Activated CD4-positive, alpha-beta T cell treated with anti-CD3 and anti-CD28 coated beads, Interleukin-2, amount 10 ng/mL, durations not matched to agents 24 days and 14 days (primary cell): ENCODE measurements at regions not wholly inside any gene's neighbourhood (a gene's known extent, or its start where the extent isn't known, plus 50 kb on each side); places are given as distances from the start of the nearest gene placed in this dataset.

Source experiments
- DNase-seq: peaks from one replicate; pipeline ENCODE4 v3.0.0; 2022
- H3K27ac Mint-ChIP-seq: one replicate; pipeline ENCODE4 v1.8.0; 2022; ENCODE audit warnings: mild to moderate bottlenecking, mixed read lengths
- H3K27me3 Mint-ChIP-seq: one replicate; pipeline ENCODE4 v1.8.0; 2022; ENCODE audit warnings: mixed read lengths
- H3K36me3 Mint-ChIP-seq: one replicate; pipeline ENCODE4 v1.8.0; 2022; ENCODE audit warnings: low read depth, mild to moderate bottlenecking, mixed read lengths
- H3K4me1 Mint-ChIP-seq: one replicate; pipeline ENCODE4 v1.8.0; 2021; ENCODE audit warnings: mixed read lengths
- H3K4me3 Mint-ChIP-seq: one replicate; pipeline ENCODE4 v1.8.0; 2022; ENCODE audit warnings: mild to moderate bottlenecking, moderate library complexity, mixed read lengths
- H3K9me3 Mint-ChIP-seq: one replicate; pipeline ENCODE4 v1.8.0; 2021; ENCODE audit warnings: mixed read lengths
- intact Hi-C: fragments of 100-400 bp; cut with micrococcal nuclease; formaldehyde crosslinking; loops from one replicate; pipeline ENCODE4 v1.15.1; 2023

DNA sequence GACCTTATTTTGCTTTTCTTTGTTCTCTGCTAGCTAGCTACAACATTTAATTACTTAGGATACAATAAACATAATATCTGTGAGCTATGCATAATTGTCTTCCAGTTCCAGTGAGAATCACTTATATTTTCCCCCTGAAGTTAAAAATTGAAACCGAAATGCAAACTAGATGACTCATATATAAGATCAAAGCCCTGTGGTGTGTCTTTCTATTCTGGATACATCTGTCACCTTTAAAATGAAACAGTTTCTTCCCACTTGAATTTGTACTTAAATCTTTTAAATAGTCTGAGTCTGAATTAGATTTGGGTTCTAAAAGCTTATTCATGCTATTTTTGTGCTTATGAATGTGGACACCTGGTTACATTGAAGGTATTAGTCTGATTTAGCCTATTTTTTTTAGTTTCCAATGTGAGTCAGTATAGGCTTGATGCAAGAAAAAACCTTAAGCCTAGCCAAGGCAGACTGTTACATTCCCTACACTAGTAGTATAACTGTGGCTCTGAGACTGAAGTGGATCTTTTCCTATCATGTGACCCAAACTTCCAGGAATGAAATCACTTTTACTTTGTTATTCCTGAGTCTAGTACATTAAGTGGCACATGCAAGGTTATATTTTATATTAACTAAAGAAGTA is 703.5 kb upstream of the RGMB start:
- Mint-ChIP-seq H3K27ac (no peak overlapping the region), H3K4me3 (no peak overlapping the region), H3K9me3 (no peaks in the 10 kb centered on the region), H3K36me3 (no peaks in the 10 kb centered on the region), H3K4me1 (peaks cover 4% of the 10 kb centered on the region), H3K27me3 (peaks cover 8% of the 10 kb centered on the region)
- no peak for DNase-seq
- intact Hi-C loops, result no loop called here

DNA sequence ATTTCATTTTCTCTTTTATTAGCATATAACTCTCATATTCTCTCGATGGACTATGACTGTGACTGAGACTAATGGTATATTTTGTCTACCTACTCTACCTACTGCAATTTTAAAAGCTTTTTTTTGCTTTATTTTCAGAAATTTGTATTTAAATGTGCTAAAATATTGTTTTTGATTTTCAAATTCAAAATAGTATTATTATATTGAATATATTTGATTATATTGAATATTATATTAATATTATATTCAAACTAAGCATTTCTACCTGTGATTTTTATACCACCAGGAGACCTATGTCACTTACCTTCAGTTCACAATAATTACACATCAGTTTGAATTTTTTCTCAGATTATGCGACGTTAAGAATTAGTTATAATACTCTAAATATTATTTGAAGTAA is 700.5 kb upstream of the RGMB start:
- intact Hi-C loops, result no loop called here
- H3K4me1 Mint-ChIP-seq, result peaks cover 4% of the 10 kb centered on the region
- no peaks in the 10 kb centered on the region for H3K9me3 Mint-ChIP-seq
- peaks cover 8% of the 10 kb centered on the region for H3K27me3 Mint-ChIP-seq
- H3K4me3 Mint-ChIP-seq, result no peak overlapping the region
- no peak for DNase-seq
- no peak overlapping the region for H3K27ac Mint-ChIP-seq
- no peaks in the 10 kb centered on the region for H3K36me3 Mint-ChIP-seq

DNA sequence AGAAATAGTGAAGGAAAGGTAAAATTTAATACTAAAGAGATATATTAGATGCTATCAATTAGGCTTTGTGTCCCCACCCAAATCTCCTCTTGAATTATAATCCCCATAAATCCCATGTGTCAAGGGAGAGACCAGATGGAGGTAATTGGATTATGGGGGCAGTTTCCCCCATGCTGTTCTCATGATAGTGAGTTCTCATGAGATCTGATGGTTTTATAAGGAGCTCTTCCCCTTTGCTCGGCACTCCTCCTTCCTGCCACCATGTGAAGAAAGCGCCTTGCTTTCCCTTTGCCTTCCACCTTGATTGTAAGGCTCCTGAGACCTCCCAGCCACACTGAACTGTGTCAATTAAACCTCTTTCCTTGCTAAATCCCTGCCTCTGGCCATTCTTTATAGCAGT is 697.0 kb upstream of the RGMB start:
- no peak for DNase-seq
- Mint-ChIP-seq H3K4me3 (no peak overlapping the region), H3K36me3 (no peaks in the 10 kb centered on the region), H3K9me3 (no peaks in the 10 kb centered on the region), H3K4me1 (no peaks in the 10 kb centered on the region), H3K27me3 (no peaks in the 10 kb centered on the region), H3K27ac (no peak overlapping the region)
- intact Hi-C loops, result no loop called here

DNA sequence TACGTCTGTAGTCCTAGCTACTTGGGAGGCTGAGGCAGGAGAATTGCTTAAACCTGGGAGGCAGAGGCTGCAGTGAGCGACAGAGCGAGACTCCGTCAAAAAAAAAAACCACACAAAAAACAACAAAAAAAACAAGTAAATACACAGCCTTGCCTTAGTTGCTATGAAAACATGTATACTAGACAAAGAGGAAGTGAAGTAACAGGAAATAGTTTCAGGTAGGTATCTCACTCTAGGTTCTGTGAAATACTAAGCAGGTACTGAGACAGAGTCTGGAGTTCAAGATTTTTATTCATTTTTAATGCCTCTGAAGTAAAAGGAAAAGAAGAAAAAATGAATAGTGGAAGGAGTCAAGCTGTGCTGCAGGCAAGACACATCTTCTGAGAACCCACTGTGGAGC is 687.9 kb upstream of the RGMB start:
- Mint-ChIP-seq H3K9me3 (no peaks in the 10 kb centered on the region), H3K4me1 (no peaks in the 10 kb centered on the region), H3K36me3 (no peaks in the 10 kb centered on the region), H3K4me3 (no peak overlapping the region), H3K27me3 (no peaks in the 10 kb centered on the region), H3K27ac (no peak overlapping the region)
- intact Hi-C loops, result no loop called here
- DNase-seq, result no peak

DNA sequence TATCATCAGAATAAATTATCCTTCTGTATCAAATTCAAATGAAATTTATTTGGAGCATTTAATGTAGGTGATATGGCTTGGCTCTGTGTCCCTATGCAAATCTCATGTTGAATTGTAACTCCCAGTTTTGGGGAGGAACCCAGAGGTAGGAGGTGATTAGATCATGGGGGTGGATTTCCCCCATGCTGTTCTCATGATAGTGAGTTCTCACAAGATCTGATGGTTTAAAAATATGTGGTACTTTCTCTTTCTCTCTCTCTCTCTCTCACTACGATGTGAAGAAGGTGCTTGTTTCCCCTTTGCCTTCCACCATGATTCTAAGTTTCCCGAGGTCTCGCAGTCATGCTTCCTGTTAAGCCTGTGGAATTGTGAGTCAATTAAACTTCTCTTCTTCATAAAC is 678.4 kb upstream of the RGMB start:
- intact Hi-C loops, result no loop called here
- no peaks in the 10 kb centered on the region for H3K4me1 Mint-ChIP-seq

DNA sequence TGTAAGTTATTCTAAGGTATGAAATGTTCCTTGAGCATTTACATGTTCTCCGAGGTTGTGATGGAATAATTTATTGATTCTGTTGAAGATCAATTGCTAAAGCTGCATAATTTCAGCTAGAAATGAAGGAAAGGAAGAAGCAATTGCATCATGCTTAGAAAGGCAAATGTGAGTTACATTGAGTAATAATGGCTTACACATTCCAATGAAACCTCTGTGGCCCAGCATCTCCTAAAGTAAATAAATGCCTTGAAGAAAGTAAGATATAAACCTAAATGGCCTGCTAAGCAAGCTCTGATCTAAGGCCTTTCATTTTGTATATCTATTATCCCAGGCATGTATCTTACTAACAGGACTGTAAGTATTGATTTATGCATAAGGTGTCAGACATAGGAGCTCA is 677.3 kb upstream of the RGMB start:
- no peak for DNase-seq
- Mint-ChIP-seq H3K27me3 (no peaks in the 10 kb centered on the region), H3K9me3 (no peaks in the 10 kb centered on the region), H3K36me3 (no peaks in the 10 kb centered on the region), H3K4me1 (no peaks in the 10 kb centered on the region), H3K4me3 (no peak overlapping the region), H3K27ac (no peak overlapping the region)
- intact Hi-C loops, result no loop called here

More for the DNA sequence above, 678.4 kb upstream of the RGMB start:
- Mint-ChIP-seq H3K4me3 (no peak overlapping the region), H3K36me3 (no peaks in the 10 kb centered on the region), H3K27ac (no peak overlapping the region), H3K27me3 (no peaks in the 10 kb centered on the region), H3K9me3 (no peaks in the 10 kb centered on the region)
- no peak for DNase-seq

DNA sequence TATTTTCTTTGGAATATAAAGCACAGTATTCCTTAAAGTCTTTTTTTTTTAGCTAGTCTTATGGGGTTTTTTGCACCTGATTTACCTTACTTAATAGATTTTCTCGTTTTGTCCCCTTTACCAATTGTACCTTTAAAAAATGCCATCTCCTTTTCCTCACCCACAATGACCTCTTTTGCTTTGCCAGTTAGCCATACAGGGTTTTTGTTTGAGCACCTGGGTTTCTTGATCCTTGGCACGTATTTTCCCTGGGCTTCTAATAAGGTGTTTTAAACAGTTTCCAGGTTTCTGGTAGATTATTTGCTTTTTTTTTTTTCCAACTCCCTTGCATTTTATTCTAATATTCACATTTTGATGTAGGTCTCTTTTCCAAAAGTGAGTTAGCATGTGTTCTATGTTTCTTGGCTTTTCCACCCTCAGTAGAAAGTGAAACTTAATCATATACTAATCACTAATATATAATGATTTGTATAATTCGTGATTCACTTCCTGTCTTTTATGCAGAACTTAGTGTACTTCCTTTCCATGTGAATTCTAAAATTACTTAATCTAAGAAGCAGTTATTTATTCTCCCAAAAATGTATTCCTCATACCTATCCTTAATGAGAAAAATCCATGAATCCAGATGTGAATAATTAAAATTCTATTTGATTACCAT is 673.9 kb upstream of the RGMB start:
- Mint-ChIP-seq H3K4me1 (no peaks in the 10 kb centered on the region), H3K27ac (no peak overlapping the region)

DNA sequence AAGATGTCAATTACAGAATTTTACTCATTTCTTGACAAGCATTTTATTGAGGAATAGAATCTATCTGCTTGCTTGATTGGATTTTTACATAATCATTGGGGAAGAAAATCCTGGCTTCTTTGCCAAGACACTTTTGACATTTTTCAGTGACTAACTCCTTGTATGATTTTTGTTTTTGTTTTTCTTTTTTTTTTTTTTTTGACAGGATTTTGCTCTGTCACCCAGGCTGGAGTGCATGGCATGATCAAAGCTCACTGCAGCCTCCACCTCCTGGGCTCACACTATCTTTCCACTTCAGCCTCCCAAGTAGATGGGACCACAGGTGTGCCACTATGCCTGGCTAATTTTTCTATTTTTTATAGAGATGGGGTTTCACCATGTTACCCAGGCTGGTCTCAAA is 672.3 kb upstream of the RGMB start:
- no peaks in the 10 kb centered on the region for H3K27me3 Mint-ChIP-seq
- H3K36me3 Mint-ChIP-seq, result no peaks in the 10 kb centered on the region
- DNase-seq, result no peak
- intact Hi-C loops, result no loop called here
- H3K4me1 Mint-ChIP-seq, result no peaks in the 10 kb centered on the region
- H3K4me3 Mint-ChIP-seq, result no peak overlapping the region
- H3K9me3 Mint-ChIP-seq, result no peaks in the 10 kb centered on the region
- no peak overlapping the region for H3K27ac Mint-ChIP-seq

More for the DNA sequence above, 673.9 kb upstream of the RGMB start:
- H3K36me3 Mint-ChIP-seq, result no peaks in the 10 kb centered on the region
- intact Hi-C loops, result no loop called here
- H3K4me3 Mint-ChIP-seq, result no peak overlapping the region
- H3K27me3 Mint-ChIP-seq, result no peaks in the 10 kb centered on the region
- DNase-seq, result no peak
- no peaks in the 10 kb centered on the region for H3K9me3 Mint-ChIP-seq

DNA sequence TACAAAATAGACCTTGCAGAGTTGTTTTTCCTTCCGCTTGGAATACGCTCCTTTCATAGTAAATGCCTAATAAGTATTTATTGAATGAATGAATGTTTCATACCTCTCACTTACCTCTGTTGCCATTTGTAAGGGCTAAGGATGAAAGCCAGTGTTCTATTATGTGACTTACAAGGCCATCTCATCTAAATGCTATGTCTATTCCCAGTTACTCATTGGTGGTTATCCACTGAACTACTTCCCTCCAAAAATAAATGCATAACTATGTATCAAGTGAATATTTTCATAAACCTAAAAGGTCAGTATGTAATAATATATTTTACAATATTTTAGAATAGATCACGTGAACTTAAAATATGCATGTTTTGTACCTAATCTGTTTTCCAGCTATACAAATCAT is 670.5 kb upstream of the RGMB start:
- H3K4me1 Mint-ChIP-seq, result no peaks in the 10 kb centered on the region
- no peaks in the 10 kb centered on the region for H3K9me3 Mint-ChIP-seq
- intact Hi-C loops, result no loop called here
- no peak overlapping the region for H3K4me3 Mint-ChIP-seq
- no peak overlapping the region for H3K27ac Mint-ChIP-seq
- DNase-seq, result no peak
- no peaks in the 10 kb centered on the region for H3K27me3 Mint-ChIP-seq
- H3K36me3 Mint-ChIP-seq, result no peaks in the 10 kb centered on the region

DNA sequence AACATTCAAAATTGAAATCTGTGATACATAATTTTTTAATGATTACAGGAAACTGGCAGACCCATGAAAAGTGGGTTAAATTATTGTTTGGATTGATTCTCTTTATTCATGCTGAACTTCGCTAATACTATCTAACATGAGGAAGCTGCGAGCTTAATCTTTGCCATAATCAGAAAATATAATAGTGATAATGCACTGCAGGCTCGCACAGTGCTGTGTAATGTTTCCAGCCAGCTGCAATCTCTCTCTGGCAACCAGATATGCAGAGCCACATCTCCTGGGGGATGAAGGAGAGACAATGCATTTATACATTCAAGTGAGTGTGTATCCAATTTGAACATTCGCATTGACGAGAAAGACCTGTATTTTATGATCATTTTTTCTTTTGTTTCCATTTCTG is 669.7 kb upstream of the RGMB start:
- Mint-ChIP-seq H3K27ac (no peak overlapping the region), H3K4me1 (no peaks in the 10 kb centered on the region), H3K36me3 (no peaks in the 10 kb centered on the region), H3K4me3 (no peak overlapping the region), H3K9me3 (no peaks in the 10 kb centered on the region), H3K27me3 (no peaks in the 10 kb centered on the region)
- intact Hi-C loops, result no loop called here
- DNase-seq, result no peak

DNA sequence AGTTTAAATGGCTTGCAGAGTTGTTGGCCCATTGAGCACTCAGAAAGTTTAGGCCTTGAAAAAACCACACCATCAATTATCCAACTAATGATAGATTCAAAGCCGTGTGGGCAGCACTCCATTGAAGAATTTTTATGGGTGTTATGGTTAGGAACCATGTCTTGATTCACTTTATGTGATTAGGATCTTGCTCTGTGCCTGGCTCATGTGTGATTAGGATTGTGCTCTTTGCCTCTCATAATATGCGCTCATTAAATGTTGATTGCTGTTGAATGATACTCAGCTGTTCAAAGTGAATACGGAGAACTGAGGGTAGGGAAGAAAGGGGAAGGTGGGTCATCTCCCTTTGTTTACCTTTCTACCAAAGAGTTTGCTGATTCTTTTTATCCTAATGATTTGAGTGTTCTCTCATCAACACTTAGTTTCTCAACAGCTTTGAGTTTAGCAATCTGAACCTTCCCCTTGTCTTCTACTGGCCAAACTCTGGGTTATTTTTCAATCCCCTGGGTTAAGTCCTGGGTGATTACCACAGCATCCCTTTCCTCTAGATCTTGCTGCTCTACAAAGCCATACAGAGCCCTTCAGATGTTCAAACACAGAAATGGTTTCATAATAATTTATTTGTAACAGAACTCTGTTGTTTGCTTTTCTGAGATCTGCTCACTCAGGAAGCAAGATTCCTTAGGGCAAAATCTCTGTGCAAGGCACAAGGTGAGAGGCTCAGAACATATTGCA is 668.8 kb upstream of the RGMB start:
- H3K27ac Mint-ChIP-seq, result no peak overlapping the region
- intact Hi-C loops, result no loop called here
- no peaks in the 10 kb centered on the region for H3K4me1 Mint-ChIP-seq
- no peaks in the 10 kb centered on the region for H3K36me3 Mint-ChIP-seq
- no peaks in the 10 kb centered on the region for H3K27me3 Mint-ChIP-seq
- DNase-seq, result no peak
- no peaks in the 10 kb centered on the region for H3K9me3 Mint-ChIP-seq
- H3K4me3 Mint-ChIP-seq, result no peak overlapping the region

DNA sequence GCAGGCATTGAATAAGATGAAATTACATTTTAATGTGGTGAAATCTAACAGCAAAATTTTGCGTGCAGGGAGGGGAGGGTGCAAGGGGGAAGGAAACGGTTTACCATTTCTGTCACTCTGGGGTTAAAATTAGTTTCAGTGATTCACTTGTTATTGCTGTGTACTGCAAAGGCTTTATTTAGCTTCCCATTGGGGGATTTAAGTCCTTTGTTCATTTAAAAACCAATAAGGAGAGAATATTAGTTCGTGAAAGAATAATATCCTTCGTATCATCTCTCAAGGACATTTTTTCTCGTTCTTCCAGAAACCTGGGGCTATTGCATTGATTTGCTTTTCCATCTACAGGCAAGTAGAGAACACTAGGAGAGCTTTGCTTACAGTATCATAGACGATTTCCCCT is 667.8 kb upstream of the RGMB start:
- Mint-ChIP-seq H3K4me1 (no peaks in the 10 kb centered on the region), H3K27me3 (no peaks in the 10 kb centered on the region), H3K4me3 (no peak overlapping the region), H3K9me3 (no peaks in the 10 kb centered on the region), H3K36me3 (no peaks in the 10 kb centered on the region), H3K27ac (no peak overlapping the region)
- DNase-seq, result no peak
- intact Hi-C loops, result no loop called here

DNA sequence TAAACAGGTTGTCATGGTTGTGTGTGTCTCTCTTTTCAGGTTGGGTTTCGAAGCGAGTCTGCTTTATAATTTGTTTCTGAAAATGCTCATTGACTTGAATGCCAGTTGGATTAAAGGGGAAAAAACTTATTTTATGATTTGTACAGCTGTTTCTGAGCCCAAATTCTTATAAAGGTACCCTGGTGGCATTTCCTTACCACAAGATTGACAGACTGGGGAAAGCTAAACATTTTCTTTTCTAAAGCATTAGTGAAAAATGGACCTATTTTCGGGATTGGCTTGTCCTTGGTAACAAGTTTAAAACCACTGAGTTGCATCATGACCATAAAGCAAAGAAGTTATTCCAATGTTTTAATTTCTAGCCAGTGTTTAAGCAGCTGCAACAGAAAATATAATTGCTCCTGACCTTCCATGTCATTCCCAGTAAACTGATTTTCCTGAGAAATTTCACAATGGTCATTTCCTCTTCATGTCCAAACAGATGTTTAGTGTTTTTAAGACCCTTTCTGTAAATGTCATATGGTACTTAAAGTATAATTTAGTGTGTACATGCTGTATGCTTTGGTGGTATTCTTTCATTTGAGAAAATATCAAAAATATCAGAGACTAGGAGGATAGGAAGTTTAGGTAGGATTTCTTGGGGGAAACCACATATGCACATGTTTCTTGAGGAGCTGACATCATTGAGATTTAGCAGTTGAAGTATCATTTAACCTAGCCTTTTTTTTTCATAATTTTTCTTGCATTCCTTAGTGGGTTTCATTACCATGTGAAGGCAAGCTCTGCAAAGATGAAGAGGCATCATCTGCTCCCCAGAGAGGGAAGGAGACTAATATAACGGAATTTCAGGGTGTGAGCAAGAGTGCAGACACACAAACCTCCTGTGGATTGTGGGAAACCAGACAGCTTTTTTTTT is 667.1 kb upstream of the RGMB start:
- Mint-ChIP-seq H3K4me3 (no peak overlapping the region), H3K27me3 (no peaks in the 10 kb centered on the region), H3K9me3 (no peaks in the 10 kb centered on the region), H3K27ac (no peak overlapping the region), H3K4me1 (no peaks in the 10 kb centered on the region), H3K36me3 (no peaks in the 10 kb centered on the region)
- intact Hi-C loops, result no loop called here
- DNase-seq, result no peak

DNA sequence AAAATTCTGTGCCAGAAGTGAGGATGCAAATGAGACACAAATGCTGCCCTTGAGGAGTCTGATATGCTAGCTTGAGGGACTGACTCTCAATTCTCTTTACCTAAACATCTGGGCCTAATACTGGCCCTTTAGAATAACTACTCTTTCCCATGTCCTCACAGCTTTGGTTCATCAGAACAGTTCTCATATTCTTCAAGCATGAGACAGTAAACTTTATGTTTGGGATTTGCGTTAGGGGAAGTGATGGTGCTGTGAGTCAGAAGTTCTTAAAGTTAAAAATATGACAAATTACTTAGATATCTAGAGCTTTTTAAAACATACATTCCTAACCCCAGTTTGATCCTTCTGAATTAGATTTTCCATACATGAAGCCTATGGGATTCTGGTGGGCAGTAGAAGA is 665.0 kb upstream of the RGMB start:
- Mint-ChIP-seq H3K27ac (no peak overlapping the region), H3K27me3 (no peaks in the 10 kb centered on the region), H3K4me1 (no peaks in the 10 kb centered on the region), H3K4me3 (no peak overlapping the region), H3K9me3 (no peaks in the 10 kb centered on the region), H3K36me3 (no peaks in the 10 kb centered on the region)
- intact Hi-C loops, result no loop called here
- DNase-seq, result no peak
